NCI-H2171 (cell line): ENCODE measurements at regions not wholly inside any gene's neighbourhood (a gene's known extent, or its start where the extent isn't known, plus 50 kb on each side); places are given as distances from the start of the nearest gene placed in this dataset.

Experiments
- DNase-seq: peaks from one replicate; lab custom pipeline; 2025; lab: John Stamatoyannopoulos, UW

GRCh38 chr1:195934817-195935553, 673.3 kb downstream of the KCNT2 start:
- no peak for DNase-seq

GRCh38 chr1:195933835-195934234, 674.4 kb downstream of the KCNT2 start:
- no peak for DNase-seq

GRCh38 chr1:195915826-195916225, 692.4 kb downstream of the KCNT2 start:
- no peak for DNase-seq

- DNase-seq = no peak
Measured at GRCh38 chr1:195909061-195909460, 699.2 kb downstream of the KCNT2 start.

DNA sequence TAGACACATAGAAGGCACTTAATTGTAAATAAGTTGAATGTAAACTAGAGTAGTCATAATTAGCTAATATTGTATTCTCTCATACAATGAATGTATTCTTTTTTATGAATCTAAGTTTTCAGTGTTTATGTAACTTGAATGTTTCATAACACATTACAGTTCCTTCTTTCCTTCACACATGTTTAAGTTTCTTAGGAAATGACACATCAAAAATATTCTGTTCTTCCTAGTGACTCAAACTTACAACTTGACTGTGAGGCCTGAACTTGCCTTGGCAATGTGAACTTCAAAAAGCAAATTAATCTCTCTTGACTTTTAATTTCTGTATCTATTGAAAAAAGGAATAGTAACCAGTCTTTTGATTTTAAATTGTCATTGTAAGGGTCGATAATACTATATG, 700.1 kb downstream of the KCNT2 start:
- no peak for DNase-seq

DNA sequence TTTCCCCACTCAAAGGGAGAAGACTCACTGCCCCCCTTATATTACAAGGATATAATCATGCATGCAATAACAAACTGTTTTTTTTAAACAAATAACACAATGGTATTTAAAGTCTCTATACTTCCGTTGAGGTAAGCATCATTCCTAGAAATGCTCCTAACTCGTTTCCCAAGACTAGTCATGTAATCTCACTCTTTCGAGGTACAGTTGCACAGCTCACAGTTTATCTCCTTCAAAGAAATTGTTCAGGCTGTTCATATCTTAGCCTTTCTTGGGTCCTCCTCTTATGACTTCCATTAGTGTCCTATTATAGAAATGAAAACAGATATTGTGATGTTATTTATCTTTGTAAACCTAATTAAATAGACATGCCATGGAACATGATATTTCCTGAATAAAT, 705.0 kb downstream of the KCNT2 start:
- no peak for DNase-seq

DNA sequence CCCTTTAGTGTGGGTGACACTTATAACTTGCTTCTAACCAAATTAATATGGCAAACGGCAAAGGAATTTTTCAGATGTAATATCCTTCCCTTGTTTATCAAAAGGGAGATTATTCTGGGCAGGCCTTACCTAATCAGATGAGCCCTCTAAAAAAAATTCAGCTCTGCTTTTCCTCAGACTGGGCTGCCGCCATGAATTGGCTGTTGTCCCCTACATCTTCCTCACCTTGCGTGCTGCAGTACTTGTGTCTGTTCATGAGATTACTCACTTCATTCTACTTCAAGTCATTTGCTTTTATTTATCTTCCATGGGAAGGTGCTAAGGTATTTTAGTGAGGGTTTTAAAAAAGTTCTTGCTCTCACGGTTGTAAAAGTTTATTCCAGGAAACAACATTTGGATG, 705.5 kb downstream of the KCNT2 start:
- DNase-seq = no peak

GRCh38 chr1:195899762-195900352, 708.4 kb downstream of the KCNT2 start:
- DNase-seq = no peak

- DNase-seq = no peak
Measured at GRCh38 chr1:195898924-195899323, 709.3 kb downstream of the KCNT2 start.

DNA sequence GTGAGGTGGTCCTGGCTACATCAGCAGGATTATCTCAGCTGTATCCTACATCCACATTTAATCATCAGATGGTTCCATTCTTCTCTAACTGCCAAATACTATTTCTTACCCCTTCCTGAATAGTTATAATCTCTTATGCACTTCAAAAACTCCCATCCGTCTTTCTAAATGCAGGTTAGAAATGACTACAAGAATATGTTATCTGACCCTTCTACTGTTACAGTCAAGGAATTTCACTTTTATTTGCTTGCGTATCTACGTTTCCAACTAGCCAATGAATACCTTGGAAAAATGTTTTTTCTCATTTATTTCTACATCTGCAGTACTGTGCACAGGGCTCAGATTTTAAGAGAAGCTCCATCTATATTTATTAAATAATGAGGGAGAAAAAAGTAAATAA, 709.9 kb downstream of the KCNT2 start:
- no peak for DNase-seq

GRCh38 chr1:195897076-195897475, 711.2 kb downstream of the KCNT2 start:
- DNase-seq = no peak

GRCh38 chr1:195894411-195894810, 713.8 kb downstream of the KCNT2 start:
- no peak for DNase-seq

- DNase-seq = no peak
Measured at GRCh38 chr1:195886000-195886399, 722.2 kb downstream of the KCNT2 start.

GRCh38 chr1:195878478-195878877, 729.8 kb downstream of the KCNT2 start:
- no peak for DNase-seq

DNA sequence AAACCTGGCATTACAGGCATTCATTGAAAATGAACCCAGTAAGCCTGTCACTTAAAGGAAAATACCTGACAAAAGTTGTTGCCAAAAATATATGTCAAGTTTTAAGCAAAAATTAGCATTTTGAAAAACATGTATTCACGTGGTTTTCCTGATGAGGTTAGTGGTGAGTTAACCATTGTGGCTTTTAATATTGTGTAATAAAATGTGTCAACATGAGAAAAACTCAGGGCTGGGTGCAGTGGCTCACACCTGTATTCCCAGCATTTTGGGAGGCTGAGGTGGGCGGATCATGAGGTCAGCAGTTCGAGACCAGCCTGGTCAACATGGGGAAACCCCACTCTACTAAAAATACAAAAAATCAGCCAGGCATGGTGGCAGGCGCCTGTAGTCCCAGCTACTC, 731.4 kb downstream of the KCNT2 start:
- no peak for DNase-seq

DNA sequence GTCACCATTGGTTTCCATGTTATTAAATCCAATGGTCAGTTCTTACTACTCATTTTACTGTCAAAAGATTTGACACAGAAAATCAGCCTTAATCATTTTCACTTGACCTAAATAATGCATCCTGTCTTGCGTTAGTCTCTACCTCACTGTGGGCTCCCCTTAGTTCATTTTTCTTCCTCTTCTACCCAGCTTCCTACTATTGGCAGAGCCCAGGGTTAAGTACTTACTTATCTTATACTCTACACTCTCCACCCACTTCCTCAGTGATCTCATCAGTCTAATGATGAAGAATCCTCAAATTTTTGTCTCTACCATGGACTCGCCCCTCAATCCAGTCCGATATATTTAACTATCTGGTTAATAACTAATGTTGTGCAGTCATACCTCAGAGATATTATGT, 735.9 kb downstream of the KCNT2 start:
- no peak for DNase-seq

DNA sequence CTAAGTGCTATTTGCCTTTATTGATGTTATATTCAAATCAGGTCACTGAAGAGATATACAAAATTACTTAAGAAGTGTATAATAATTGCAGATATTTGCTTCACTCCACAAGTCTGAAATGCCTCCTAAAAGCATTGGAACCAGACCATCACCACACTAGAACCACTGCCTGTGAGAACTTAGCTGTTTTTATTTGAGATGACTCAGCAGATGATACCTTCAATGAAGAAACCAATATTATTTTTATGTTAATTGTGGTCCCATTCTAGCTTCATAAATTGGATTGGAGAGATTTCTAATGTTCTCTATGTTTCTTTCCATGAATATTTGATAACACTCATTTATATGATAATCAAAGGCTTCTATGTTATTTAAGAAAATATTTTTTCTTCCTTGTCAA, 740.6 kb downstream of the KCNT2 start:
- no peak for DNase-seq

- DNase-seq = no peak
Measured at GRCh38 chr1:195866781-195867222, 741.4 kb downstream of the KCNT2 start.

GRCh38 chr1:195866091-195866780, 742.0 kb downstream of the KCNT2 start:
- DNase-seq = no peak

GRCh38 chr1:195851804-195852203, 756.4 kb downstream of the KCNT2 start:
- no peak for DNase-seq

- DNase-seq = no peak
Measured at GRCh38 chr1:195851016-195851601, 757.1 kb downstream of the KCNT2 start.

DNA sequence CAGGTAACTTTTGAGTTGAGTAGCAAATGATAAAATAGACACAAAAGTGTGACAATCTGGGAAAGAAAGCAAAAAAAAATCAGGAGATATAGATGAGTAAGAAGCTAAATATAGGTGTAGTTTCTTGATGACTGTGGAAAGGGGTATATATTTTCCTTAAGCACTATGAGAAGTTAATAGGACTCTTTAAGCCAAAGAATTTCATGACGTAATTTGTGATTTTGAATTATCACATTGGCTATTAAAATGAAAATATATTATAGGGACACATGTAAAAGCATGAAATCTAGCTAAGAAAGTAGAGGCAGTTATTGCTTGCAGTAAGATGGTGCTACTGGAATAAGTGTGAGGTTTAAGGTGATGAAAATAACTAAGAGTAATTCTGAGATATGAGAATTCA, 759.1 kb downstream of the KCNT2 start:
- DNase-seq = no peak
